Keratinocyte (primary cell): ENCODE measurements at regions not wholly inside any gene's neighbourhood (a gene's known extent, or its start where the extent isn't known, plus 50 kb on each side); places are given as distances from the start of the nearest gene placed in this dataset.

Experiments used
- DNase-seq: peaks from one replicate; pipeline ENCODE4 v3.0.0-alpha.2; 2011; ENCODE audit warnings: low read depth, missing footprints, low spot score
- FAIRE-seq: peaks from 2 replicates; lab custom pipeline; 2011; peaks lifted over from hg19 to GRCh38; lab: Jason Lieb, UNC
- H2AFZ ChIP-seq: 2 replicates; pipeline ENCODE4 v1.6.0; 2012; ENCODE audit warnings: low read length, control low read depth, inconsistent platforms; ENCODE audit not compliant: control insufficient read depth
- H3K27ac ChIP-seq: 2 replicates; pipeline ENCODE4 v1.5.1; 2011; ENCODE audit warnings: low read length; ENCODE audit not compliant: control insufficient read depth, insufficient read depth
- H3K27me3 ChIP-seq: 3 replicates; pipeline ENCODE4 v1.6.0; 2011; ENCODE audit warnings: low read length; ENCODE audit not compliant: control insufficient read depth, insufficient read depth; ENCODE audit errors: extremely low read depth
- H3K36me3 ChIP-seq, 2 experiments: 2 replicates in 1 of 2; 3 replicates in 1 of 2; pipeline ENCODE4 v1.5.1; 2011; ENCODE audit warnings: low read length in 2 of 2, mild to moderate bottlenecking in 1 of 2; ENCODE audit not compliant: control insufficient read depth in 2 of 2, insufficient read depth in 2 of 2; ENCODE audit errors: extremely low read depth in 1 of 2
- H3K4me1 ChIP-seq: 3 replicates; pipeline ENCODE4 v1.5.1; 2011; ENCODE audit warnings: low read length; ENCODE audit not compliant: control insufficient read depth, insufficient read depth; ENCODE audit errors: extremely low read depth
- H3K4me2 ChIP-seq: 3 replicates; pipeline ENCODE4 v1.6.0; 2011; ENCODE audit warnings: low read depth, low read length; ENCODE audit not compliant: control insufficient read depth, insufficient read depth; ENCODE audit errors: extremely low read depth
- H3K4me3 ChIP-seq, 3 experiments: fragments of 200-600 bp in 1 of 3; sonication (generic) in 1 of 3; 2 replicates in 2 of 3; 3 replicates in 1 of 3; pipeline ENCODE4 v1.5.1; 2011 to 2016; ENCODE audit warnings: low read length in 3 of 3, mild to moderate bottlenecking in 3 of 3, control low read depth in 2 of 3, inconsistent platforms in 1 of 3, low read depth in 1 of 3, mixed read lengths in 1 of 3, mixed run types in 1 of 3, moderate library complexity in 1 of 3; ENCODE audit not compliant: control insufficient read depth in 2 of 3, insufficient read depth in 2 of 3; ENCODE audit errors: extremely low read depth in 1 of 3
- H3K79me2 ChIP-seq: 2 replicates; pipeline ENCODE4 v1.6.0; 2012; ENCODE audit warnings: low read length; ENCODE audit not compliant: control insufficient read depth, insufficient read depth
- H3K9ac ChIP-seq: 3 replicates; pipeline ENCODE4 v1.6.0; 2011; ENCODE audit warnings: low read length; ENCODE audit not compliant: control insufficient read depth, insufficient read depth; ENCODE audit errors: extremely low read depth
- H3K9me1 ChIP-seq: 3 replicates; pipeline ENCODE4 v1.6.0; 2011; ENCODE audit warnings: low read length; ENCODE audit not compliant: control insufficient read depth, insufficient read depth; ENCODE audit errors: extremely low read depth
- H3K9me3 ChIP-seq: 2 replicates; pipeline ENCODE4 v1.5.1; 2012; ENCODE audit warnings: low read depth, low read length; ENCODE audit not compliant: control insufficient read depth
- H4K20me1 ChIP-seq: 3 replicates; pipeline ENCODE4 v1.6.0; 2011; ENCODE audit warnings: low read length; ENCODE audit not compliant: control insufficient read depth, insufficient read depth; ENCODE audit errors: extremely low read depth
- EZH2 ChIP-seq: IDR thresholded peaks from one replicate; pipeline ENCODE4 v1.6.1; 2012; ENCODE audit warnings: inconsistent platforms, mild to moderate bottlenecking, low read length, moderate library complexity
- dilution Hi-C: fragments of 300-500 bp; cut with MboI; formaldehyde crosslinking; loops from one replicate; pipeline ENCODE4 v1.7.0; 2020; ENCODE audit warnings: low sequenced_read_pairs; ENCODE audit not compliant: extremely low pct_ligation_motif_present
- TF ChIP-seq, protein P1 (sequence below), 3 experiments: IDR thresholded peaks in 1 of 3; conservative IDR thresholded peaks in 1 of 3; optimal IDR thresholded peaks in 1 of 3; 2 replicates in 2 of 3; 3 replicates in 1 of 3; pipeline versions ENCODE3 to v1.5.1; 2011; ENCODE audit warnings: low read length in 3 of 3, mild to moderate bottlenecking in 3 of 3, moderate library complexity in 2 of 3, control low read depth in 1 of 3, inconsistent platforms in 1 of 3; ENCODE audit not compliant: insufficient read depth in 2 of 3; ENCODE audit errors: extremely low read depth in 1 of 3

DNA sequence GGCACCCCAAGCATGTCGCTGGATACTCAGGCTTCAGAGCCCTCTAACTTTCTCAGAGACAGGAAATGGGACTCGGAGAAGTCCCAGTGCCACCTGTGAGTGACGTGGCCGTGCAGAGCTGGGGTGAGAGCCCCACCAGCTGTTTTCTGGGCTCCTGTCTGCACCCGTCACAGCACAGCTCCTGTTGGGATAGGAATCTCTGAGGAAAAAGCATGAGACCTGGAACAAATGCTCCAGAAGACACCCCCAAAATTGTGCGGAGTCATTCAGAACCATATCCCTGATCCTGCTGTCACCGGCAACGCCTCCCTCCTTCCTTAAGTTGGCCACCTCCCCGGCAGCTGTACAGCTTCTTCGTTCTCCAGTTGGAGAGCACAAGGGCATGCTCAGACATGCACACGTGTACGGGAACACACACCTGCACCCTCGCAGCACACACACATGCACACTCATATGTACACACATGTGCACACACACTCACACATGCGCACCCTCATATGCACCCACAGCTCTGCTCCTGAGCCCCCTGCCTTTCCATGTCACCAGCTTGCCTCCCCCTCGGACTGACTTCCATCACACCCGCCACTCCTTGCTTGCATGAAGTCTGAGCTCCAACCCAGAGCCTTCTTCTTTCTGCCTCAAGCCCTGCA lies 1430.0 kb downstream of the BRD1 start:
- no peak for FAIRE-seq

DNA sequence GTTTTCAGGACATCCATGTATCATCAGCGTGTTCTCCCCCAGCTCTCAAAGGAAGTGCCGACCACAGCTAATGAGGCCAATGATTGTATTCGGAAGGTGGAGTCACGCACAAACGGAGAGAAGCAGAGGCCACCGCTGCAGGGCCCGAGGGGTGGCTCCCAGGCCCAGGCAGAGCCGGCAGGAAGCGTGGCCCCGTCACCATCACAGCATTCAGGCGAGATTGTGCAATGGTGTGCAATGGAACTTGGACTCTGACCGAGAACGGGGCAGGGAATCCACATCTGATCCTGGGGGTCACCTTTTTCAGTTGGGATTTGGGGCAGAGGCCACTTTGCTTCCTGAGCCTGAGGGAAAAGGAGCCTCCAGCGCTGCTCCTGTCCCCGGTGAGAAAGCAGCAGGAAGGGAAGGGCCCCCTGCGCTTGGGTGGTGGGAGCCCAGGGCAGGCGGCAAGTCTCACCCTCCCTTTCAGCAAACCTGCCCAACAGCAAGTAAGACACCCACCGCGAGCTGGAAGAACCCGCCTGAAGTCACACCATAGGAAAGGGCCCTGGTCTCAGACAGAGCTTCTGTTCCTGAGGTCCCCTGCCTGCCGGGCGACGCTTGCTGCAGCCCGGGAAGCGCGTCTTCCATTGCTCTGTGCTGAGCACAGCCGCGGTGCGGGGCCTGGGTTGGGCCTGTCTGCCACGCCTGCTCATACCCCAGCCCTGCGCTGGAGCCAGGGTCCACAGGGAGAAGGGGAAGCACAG lies 1430.7 kb downstream of the BRD1 start:
- Histone ChIP-seq H3K9me3 (peaks cover 4% of the 10 kb centered on the region), H2AFZ (no peak overlapping the region), H3K79me2 (no peaks in the 10 kb centered on the region), H3K9ac (no peak overlapping the region), H3K4me2 (no peak overlapping the region), H3K36me3 (no peaks in the 10 kb centered on the region), H3K4me3 (no peak overlapping the region), H3K27ac (no peak overlapping the region), H3K9me1 (no peaks in the 10 kb centered on the region), H4K20me1 (no peaks in the 10 kb centered on the region), H3K27me3 (no peaks in the 10 kb centered on the region), H3K4me1 (no peaks in the 10 kb centered on the region)
- no peak for DNase-seq
- no peak for FAIRE-seq
- TF ChIP-seq, protein P1, sequence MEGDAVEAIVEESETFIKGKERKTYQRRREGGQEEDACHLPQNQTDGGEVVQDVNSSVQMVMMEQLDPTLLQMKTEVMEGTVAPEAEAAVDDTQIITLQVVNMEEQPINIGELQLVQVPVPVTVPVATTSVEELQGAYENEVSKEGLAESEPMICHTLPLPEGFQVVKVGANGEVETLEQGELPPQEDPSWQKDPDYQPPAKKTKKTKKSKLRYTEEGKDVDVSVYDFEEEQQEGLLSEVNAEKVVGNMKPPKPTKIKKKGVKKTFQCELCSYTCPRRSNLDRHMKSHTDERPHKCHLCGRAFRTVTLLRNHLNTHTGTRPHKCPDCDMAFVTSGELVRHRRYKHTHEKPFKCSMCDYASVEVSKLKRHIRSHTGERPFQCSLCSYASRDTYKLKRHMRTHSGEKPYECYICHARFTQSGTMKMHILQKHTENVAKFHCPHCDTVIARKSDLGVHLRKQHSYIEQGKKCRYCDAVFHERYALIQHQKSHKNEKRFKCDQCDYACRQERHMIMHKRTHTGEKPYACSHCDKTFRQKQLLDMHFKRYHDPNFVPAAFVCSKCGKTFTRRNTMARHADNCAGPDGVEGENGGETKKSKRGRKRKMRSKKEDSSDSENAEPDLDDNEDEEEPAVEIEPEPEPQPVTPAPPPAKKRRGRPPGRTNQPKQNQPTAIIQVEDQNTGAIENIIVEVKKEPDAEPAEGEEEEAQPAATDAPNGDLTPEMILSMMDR (optimal IDR thresholded peaks at IDR 0.05 in 1 of 3, IDR thresholded peaks at IDR 0.05 in 1 of 3, conservative IDR thresholded peaks at IDR 0.05 in 1 of 3; ENCODE audit: extremely low read depth in 1 of 3, insufficient read depth in 2 of 3, low read length in 3 of 3) = no peak
- TF ChIP-seq EZH2 = no peak
- dilution Hi-C loops = no loop called here

More for the DNA sequence above, 1430.0 kb downstream of the BRD1 start:
- no peak for DNase-seq
- peaks cover 5% of the 10 kb centered on the region for H3K9me3 ChIP-seq
- H2AFZ ChIP-seq = no peak overlapping the region
- no peaks in the 10 kb centered on the region for H4K20me1 ChIP-seq
- H3K36me3 ChIP-seq = no peaks in the 10 kb centered on the region
- H3K9ac ChIP-seq = no peak overlapping the region
- H3K9me1 ChIP-seq = no peaks in the 10 kb centered on the region
- dilution Hi-C loops = no loop called here
- no peak overlapping the region for H3K4me2 ChIP-seq
- no peaks in the 10 kb centered on the region for H3K4me1 ChIP-seq
- TF ChIP-seq, protein P1 (optimal IDR thresholded peaks at IDR 0.05 in 1 of 3, IDR thresholded peaks at IDR 0.05 in 1 of 3, conservative IDR thresholded peaks at IDR 0.05 in 1 of 3; ENCODE audit: extremely low read depth in 1 of 3, insufficient read depth in 2 of 3, low read length in 3 of 3) = no peak
- no peak for TF ChIP-seq EZH2
- H3K79me2 ChIP-seq = no peaks in the 10 kb centered on the region
- H3K4me3 ChIP-seq = no peak overlapping the region
- no peak overlapping the region for H3K27ac ChIP-seq
- no peaks in the 10 kb centered on the region for H3K27me3 ChIP-seq
